SH-SY5Y (cell line): ENCODE measurements at regions not wholly inside any gene's neighbourhood (a gene's known extent, or its start where the extent isn't known, plus 50 kb on each side); places are given as distances from the start of the nearest gene placed in this dataset.

ENCODE experiments used
- GATA2 ChIP-seq: IDR thresholded peaks from 2 replicates; pipeline ENCODE4 v1.6.1; 2011; ENCODE audit warnings: mild to moderate bottlenecking, low read depth, low read length
- GATA3 ChIP-seq: IDR thresholded peaks from 2 replicates; pipeline ENCODE4 v1.6.1; 2011; ENCODE audit warnings: low read depth, mild to moderate bottlenecking, low read length, moderate library complexity

DNA sequence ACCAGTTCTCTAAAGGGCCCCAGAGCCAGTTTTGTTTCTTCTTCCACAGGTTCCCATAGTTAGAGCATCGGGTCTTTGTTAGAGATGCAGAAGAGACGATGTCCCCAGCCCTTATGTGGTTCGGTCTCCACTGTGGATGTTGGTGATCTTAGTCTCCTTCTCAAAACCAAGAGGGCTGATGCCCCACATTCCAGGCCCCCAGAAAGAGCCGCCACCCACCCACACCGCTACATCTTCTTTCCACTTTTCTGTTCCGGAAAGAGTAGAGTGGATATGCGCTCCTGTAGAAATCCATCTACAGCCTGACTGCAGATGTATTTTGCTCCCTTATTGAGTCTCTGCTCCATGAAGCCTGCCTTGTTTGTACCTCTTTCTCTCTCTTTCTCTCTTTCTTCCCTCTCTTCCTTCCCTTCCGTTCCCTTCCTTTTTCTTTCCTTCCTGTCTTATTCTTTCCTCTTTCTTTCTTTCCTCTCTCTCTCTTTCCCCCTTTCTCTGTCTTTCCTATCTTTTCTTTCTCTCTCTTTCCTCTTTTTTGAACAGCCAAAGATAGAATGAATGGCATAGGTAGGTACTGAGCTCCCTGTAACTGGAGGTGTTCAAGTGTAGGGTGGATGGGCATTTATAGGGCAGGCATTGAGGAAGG is 224.3 kb downstream of the SEC14L1 start:
- TF ChIP-seq GATA2 = no peak
- no peak for TF ChIP-seq GATA3

DNA sequence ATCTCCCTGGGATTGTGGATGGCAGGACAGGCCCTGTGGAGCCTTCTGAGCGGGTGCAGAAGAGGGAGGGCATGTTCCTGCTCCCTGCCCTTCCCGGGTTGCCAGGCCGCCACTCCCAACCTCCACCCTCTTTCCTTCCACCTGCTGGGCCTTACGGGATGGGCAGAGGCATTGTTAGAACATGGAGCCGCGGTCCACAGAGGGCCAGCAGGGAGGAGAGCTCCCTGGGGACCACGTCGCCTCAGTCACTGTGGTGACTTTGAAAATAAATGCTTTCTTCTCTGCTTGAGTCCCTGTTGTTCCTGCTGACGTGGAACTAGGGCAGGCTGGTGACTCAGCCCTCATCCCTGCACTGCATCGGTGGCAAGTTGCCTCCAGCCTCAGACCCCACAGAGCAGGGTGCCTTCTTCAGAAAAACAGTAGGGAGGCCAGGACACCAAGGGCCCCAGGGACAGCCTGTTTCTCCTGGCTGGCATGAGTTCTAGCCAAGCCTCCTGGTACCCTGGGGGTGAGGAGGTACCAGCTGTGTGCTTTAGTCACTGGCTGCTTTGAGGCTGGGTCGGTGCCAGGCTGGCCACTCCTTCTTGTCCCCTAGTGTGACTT is 224.9 kb downstream of the SEC14L1 start:
- TF ChIP-seq GATA2 = no peak
- no peak for TF ChIP-seq GATA3

DNA sequence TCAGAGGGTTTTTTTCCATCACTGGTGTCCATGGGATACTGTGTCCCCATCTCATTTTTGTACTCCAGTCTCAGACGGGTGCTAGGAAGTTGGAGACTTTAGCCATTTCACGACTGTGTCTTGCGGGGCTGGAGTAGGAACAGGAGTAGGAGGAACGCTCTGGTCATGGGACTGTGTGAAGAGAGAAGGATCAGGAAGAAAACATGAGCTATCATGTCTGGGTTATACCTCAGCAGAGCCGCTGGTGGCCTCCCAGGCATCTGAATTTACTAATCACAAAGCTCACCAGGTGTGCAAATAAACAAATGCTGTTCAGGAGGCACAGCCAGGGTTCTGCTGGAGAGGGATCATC is 225.4 kb downstream of the SEC14L1 start:
- TF ChIP-seq GATA3 (no peak), GATA2 (no peak)

DNA sequence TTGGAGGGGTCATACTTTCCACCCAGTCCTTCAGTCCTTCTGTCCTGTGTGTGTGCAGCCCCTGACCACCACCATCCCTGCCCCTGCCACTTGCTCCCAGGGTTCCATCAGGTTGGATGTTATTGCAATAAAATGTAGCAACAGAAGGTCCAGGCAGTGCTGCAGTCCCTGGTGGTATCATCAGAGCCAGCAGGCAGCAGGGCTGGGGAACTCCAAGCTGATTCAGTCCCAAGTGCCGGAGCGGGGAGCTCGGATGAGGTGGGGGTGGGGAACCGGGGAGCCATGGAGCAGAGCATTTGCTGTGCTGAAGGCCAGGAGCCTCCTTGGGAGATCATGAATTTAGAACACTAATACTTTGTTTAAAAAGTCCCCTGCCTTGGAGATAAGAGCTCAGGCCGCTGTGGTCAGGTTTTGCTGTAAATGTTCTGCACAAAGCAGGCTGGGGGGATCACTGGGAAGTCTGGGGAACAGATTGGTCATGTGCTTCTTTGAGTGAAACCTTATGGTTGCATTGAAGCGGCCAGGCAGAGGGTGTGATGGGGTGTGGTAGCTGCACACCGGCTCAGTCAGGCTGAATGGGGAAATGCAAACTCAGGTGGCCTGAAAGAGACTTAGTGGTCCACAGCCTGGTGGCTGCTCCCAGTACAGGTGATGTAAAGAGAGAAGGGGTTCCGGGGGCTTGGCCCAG is 225.9 kb downstream of the SEC14L1 start:
- no peak for TF ChIP-seq GATA2
- TF ChIP-seq GATA3 = no peak

DNA sequence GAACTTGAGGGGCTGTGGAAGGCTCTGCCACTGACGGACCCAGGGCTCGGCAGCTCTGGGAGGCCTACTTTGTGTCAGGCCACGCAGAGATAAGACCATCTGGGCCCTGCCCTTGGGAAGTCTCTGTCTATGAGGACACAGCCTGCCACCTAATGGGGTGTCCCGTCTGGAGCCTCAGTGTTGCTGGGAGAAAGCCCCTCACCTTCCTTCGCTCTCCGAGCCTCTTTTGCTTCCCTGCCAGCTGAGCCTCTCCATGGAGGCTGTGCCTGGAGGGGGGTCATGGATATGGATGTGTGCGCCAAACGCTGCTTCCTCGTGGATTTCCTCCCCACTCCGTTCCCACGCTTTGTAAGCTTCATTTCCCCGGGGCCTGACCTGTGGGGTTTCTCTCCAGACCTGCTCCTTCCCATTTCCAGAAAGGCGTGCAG is 228.8 kb downstream of the SEC14L1 start:
- TF ChIP-seq GATA3 (no peak), GATA2 (no peak)

DNA sequence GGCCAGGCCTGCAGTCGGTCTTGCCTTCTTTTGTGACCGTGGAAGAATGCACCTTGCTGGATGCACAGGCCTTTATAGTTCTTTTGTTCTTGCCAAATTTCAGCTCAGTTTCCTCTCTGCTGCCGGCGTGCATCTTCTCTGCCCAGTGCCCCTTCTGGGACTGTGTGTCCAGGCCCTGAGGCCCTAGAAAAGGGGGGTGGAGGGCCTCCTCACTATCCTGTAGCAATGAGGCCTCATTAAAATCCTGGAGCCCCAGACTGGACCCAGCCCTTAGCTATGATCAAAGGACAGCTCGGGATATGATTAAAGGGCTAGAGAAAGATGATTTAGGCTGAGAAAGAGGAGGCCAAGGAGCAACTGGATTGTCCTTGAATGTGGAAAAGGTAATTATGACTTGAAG is 229.8 kb downstream of the SEC14L1 start:
- TF ChIP-seq GATA2 (no peak), GATA3 (no peak)

DNA sequence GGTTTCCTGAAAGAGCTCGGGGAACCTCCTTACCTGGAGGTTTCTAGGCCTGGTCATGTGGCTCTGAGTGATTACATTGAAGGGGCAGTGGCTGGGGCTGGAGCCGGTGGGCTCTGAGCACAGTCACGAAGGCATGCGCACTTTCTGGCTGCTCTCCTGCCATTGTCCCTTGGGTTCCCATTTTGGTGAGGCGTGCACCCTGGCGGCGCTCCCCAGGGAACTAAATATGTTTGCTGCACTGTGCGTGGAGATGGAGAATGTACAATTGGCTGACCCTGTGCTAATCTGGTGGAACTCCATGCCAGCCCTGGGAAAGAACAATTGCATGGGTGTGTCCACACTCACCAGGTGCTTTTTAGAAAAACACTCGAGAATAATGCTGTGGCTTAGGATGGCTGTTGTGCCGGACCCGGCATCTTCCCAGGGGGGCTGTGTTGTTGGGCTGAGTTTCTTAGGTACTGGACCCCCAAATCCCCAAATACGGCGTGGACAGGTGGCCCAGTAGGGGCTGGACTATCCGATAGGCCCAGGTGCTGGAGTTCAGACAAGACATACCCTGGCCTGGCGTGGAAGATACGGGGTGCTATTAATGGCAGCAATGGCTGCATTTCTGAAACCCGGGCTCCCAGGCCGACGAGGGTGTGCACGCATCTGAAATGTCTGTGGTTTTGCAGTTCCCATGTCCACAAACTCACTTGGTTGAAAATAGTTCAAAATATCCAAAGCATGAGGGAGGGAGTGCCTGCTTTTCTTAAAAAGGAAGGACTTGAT is 230.5 kb downstream of the SEC14L1 start:
- TF ChIP-seq GATA2 = no peak

DNA sequence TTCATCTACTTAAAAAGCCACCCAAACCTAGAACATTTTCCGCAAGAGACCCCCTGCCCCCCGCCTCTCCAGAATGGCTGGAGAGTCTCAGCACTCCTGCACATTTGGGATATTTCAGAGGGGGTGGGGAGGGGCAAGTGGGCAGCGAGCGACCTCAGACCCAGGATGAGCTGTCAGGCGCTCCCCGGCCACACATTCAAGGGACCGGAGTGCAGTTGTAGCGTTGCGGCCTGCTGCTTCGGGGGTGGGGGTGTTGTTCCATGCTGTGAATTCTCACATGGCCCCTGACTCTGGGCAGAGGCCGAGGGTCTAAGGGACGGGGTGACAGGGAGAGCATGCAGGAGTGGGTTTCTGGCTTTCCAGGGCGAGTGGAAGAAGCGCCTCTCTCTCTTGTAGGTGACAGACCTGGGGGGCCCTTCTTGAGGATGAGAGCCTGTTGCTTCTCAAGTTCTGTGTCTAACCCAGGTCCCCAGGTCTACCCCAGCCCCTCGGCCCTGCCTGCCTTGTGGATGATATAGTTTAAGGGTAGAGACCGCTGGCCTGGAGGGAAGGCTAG is 231.2 kb downstream of the SEC14L1 start:
- no peak for TF ChIP-seq GATA2
- TF ChIP-seq GATA3 = no peak

DNA sequence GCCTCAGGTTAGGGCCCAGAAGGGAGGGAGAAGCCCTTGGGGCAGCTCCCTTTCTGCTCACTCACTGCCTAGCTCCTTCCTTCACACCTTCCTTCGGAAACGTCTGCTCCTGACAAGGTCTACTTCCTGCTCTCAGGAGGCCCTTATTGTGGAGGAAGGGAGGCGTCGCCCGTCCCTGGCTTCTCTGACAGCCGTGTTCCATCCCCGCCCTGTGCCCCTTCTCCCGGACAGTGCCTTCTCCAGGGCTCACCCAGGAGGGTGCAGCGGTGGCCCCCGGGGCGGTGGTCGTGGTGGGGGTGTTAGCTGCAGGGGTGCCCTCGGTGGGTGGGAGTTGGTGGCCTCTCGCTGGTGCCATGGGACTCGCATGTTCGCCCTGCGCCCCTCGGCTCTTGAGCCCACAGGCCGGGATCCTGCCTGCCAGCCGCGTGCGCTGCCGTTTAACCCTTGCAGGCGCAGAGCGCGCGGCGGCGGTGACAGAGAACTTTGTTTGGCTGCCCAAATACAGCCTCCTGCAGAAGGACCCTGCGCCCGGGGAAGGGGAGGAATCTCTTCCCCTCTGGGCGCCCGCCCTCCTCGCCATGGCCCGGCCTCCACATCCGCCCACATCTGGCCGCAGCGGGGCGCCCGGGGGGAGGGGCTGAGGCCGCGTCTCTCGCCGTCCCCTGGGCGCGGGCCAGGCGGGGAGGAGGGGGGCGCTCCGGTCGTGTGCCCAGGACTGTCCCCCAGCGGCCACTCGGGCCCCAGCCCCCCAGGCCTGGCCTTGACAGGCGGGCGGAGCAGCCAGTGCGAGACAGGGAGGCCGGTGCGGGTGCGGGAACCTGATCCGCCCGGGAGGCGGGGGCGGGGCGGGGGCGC is 231.9 kb downstream of the SEC14L1 start:
- TF ChIP-seq GATA2 = no peak
- no peak for TF ChIP-seq GATA3

DNA sequence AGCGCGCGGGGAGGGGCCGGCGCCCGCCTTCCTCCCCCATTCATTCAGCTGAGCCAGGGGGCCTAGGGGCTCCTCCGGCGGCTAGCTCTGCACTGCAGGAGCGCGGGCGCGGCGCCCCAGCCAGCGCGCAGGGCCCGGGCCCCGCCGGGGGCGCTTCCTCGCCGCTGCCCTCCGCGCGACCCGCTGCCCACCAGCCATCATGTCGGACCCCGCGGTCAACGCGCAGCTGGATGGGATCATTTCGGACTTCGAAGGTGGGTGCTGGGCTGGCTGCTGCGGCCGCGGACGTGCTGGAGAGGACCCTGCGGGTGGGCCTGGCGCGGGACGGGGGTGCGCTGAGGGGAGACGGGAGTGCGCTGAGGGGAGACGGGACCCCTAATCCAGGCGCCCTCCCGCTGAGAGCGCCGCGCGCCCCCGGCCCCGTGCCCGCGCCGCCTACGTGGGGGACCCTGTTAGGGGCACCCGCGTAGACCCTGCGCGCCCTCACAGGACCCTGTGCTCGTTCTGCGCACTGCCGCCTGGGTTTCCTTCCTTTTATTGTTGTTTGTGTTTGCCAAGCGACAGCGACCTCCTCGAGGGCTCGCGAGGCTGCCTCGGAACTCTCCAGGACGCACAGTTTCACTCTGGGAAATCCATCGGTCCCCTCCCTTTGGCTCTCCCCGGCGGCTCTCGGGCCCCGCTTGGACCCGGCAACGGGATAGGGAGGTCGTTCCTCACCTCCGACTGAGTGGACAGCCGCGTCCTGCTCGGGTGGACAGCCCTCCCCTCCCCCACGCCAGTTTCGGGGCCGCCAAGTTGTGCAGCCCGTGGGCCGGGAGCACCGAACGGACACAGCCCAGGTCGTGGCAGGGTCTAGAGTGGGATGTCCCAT is 232.8 kb downstream of the SEC14L1 start:
- TF ChIP-seq GATA2 = no peak
- TF ChIP-seq GATA3 = no peak

DNA sequence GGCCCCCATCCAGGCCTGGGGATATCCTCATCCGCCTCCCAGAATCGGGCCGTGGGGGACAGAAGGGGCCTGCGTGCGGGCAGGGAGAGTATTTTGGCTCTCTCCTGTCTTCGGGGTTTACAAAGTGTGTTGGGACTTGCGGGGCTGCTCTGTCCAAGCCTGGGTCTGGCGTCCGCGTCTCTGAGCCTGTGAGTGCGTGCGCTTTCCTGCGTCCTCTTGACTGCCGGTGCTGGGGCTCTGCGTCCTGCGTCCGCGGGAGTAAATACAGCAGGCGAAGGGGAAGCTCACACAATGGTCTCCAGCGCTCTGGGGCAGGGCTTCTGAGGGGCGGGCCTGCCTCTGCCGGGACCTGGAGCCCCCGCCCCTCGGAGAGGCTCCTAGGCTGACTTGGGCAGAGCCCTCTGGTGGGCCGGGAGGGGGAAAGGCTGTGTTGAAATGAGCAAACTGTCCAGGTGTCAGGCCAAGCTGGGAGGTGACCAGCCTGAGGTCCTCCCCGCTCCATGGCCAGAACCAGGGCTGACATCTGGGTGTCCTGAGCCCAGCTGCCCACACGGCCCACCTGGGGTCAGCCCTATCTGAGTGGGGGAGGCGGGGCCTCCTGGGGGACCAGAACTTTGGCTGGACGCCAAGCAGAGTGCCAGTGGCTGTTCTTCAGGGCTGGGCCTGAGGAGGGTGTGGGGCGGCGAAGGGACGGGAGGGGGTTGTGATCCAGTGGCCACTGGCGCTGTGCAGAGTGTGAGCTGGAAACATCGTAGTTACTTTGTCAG is 233.6 kb downstream of the SEC14L1 start:
- TF ChIP-seq GATA3 = no peak
- no peak for TF ChIP-seq GATA2

DNA sequence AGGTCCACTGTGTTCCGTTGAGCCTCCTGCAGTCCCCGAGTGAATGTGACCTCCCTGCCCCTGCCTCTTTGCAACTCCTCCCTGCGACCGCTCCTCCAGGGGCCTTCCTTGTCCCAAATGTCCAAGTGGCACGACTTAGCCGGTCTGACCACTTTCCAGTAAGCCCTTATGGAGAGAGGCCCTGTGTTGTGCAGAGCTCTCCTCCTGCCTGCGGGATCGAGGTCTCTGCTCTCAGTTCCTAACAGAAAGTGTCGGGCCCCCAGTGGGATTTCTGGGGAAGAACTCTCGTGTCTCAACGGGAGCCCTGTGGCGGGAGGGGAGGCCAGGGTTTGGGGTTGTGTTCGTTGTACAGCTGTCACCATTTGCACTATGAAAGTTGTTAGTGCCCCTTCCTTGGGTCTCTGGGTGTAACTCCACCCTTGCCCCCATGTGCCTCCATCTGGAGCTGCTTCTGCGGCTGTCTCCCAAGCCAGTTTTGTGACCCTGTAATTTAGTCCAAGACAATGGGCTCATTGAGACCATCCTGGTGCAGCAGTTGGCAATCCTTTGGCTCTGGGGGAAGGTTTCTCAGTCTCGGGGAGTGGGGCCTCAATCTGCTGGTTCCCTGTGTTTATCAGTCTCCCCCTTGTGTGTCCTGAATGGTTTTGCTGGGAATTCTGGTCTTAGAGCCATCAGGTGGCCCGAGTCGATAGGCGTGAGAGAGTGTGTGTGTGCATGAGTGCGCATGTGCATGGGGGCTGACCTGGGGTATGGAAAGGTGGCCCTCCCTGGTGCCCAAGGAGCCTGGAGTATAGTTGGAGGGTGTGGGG is 234.5 kb downstream of the SEC14L1 start:
- no peak for TF ChIP-seq GATA3
- TF ChIP-seq GATA2 = no peak
